Upper lobe of left lung (tissue), 4 donors: ENCODE measurements at regions not wholly inside any gene's neighbourhood (a gene's known extent, or its start where the extent isn't known, plus 50 kb on each side); places are given as distances from the start of the nearest gene placed in this dataset.
"Not testable (repeated sequence)": the region's sequence is repeated elsewhere in the genome, so short reads cannot be mapped to it uniquely, and the experiment has no call there.

Experiments used
- POLR2A ChIP-seq, 4 donors: fragments of 450-650 bp; IDR thresholded peaks; one replicate each; pipeline ENCODE4 v1.5.1; 2016 to 2017; ENCODE audit warnings: antibody characterized with exemption in 4 of 4, mild to moderate bottlenecking in 2 of 4
- POLR2AphosphoS5 ChIP-seq, 2 donors: sonication (generic); formaldehyde crosslinking; IDR thresholded peaks; one replicate each; pipeline ENCODE4 v1.5.1; 2017; ENCODE audit warnings: antibody characterized with exemption in 2 of 2
- TF ChIP-seq, protein P1 (sequence below), 6 experiments: fragments of 450-650 bp in 4 of 6; fragments of 200-600 bp in 2 of 6; sonication (generic) in 2 of 6; IDR thresholded peaks; one replicate each; pipeline ENCODE4 v1.5.1; 2016 to 2019; ENCODE audit warnings: antibody characterized with exemption in 6 of 6

DNA sequence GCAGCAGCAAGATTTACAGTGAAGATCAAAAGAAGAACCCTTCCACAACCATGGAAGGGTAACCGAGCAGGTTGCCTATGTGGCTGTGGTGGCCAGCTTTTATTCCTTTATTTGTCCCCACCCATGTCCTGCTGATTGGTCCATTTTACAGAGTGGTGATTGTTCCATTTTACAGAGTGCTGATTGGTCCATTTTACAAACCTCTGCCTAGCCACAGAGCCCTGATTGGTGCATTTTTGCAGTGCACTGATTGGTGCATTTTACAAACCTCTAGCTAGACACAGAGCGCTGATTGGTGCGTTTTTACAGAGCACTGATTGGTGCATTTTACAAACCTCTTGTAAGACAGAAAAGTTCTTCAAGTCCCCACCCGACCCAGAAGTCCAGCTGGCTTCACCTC is 75.8 kb upstream of the MSX2 start:
- TF ChIP-seq, protein P1, sequence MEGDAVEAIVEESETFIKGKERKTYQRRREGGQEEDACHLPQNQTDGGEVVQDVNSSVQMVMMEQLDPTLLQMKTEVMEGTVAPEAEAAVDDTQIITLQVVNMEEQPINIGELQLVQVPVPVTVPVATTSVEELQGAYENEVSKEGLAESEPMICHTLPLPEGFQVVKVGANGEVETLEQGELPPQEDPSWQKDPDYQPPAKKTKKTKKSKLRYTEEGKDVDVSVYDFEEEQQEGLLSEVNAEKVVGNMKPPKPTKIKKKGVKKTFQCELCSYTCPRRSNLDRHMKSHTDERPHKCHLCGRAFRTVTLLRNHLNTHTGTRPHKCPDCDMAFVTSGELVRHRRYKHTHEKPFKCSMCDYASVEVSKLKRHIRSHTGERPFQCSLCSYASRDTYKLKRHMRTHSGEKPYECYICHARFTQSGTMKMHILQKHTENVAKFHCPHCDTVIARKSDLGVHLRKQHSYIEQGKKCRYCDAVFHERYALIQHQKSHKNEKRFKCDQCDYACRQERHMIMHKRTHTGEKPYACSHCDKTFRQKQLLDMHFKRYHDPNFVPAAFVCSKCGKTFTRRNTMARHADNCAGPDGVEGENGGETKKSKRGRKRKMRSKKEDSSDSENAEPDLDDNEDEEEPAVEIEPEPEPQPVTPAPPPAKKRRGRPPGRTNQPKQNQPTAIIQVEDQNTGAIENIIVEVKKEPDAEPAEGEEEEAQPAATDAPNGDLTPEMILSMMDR (IDR thresholded peaks at IDR 0.05): not testable (repeated sequence)
- not testable (repeated sequence) for TF ChIP-seq POLR2A, POLR2AphosphoS5 (IDR thresholded peaks at IDR 0.05)
